ENCODE measurements at regions not wholly inside any gene's neighbourhood (a gene's known extent, or its start where the extent isn't known, plus 50 kb on each side); places are given as distances from the start of the nearest gene placed in this dataset.

- Histone ChIP-seq H3K4me2 (ENCODE audit: low read depth, low read length) (no peak overlapping the region), H4K20me1 (ENCODE audit: insufficient read depth, low read length) (no peaks in the 10 kb centered on the region), H3K27me3 (replicated peaks; ENCODE audit: insufficient read depth, low read length) (no peaks in the 10 kb centered on the region), H3K4me3 (ENCODE audit: low read length) (no peak overlapping the region), H3K9ac (ENCODE audit: low read length) (no peak overlapping the region), H3K79me2 (ENCODE audit: low read length) (no peaks in the 10 kb centered on the region), H3F3A (ENCODE audit: insufficient read depth, low read length) (no peaks in the 10 kb centered on the region), H3K27ac (ENCODE audit: low read length) (no peak overlapping the region), H3K9me2 (replicated peaks; ENCODE audit: insufficient read depth, low read length) (no peaks in the 10 kb centered on the region), H3K36me3 (replicated peaks; ENCODE audit: insufficient read depth, low read length) (no peaks in the 10 kb centered on the region), H3K4me1 (ENCODE audit: low read length) (no peaks in the 10 kb centered on the region), H3K9me3 (replicated peaks; ENCODE audit: insufficient read depth, low read length) (no peaks in the 10 kb centered on the region), H2AFZ (ENCODE audit: low read length) (no peak overlapping the region)
- TF ChIP-seq CTCF (IDR thresholded peaks at IDR 0.05; ENCODE audit: low read length) (no peak), EZH2phosphoT487 (IDR thresholded peaks at IDR 0.05; ENCODE audit: low read length) (no peak), EZH2 (optimal IDR thresholded peaks at IDR 0.05; ENCODE audit: low read depth, low read length) (no peak)
- no peak for DNase-seq
Measured at GRCh38 chr17:62186841-62187240, 121.8 kb upstream of the MED13 start.

- H3K27ac ChIP-seq (ENCODE audit: low read length) = no peak overlapping the region
- H3F3A ChIP-seq (ENCODE audit: insufficient read depth, low read length) = no peaks in the 10 kb centered on the region
- TF ChIP-seq CTCF (IDR thresholded peaks at IDR 0.05; ENCODE audit: low read length) = no peak
- H3K36me3 ChIP-seq (replicated peaks; ENCODE audit: insufficient read depth, low read length) = no peaks in the 10 kb centered on the region
- no peak for DNase-seq
- H4K20me1 ChIP-seq (ENCODE audit: insufficient read depth, low read length) = no peaks in the 10 kb centered on the region
- H3K4me2 ChIP-seq (ENCODE audit: low read depth, low read length) = no peak overlapping the region
- no peaks in the 10 kb centered on the region for H3K27me3 ChIP-seq (replicated peaks; ENCODE audit: insufficient read depth, low read length)
- no peak overlapping the region for H3K4me3 ChIP-seq (ENCODE audit: low read length)
- no peak overlapping the region for H3K9ac ChIP-seq (ENCODE audit: low read length)
- H3K9me2 ChIP-seq (replicated peaks; ENCODE audit: insufficient read depth, low read length) = no peaks in the 10 kb centered on the region
- no peaks in the 10 kb centered on the region for H3K4me1 ChIP-seq (ENCODE audit: low read length)
- H3K9me3 ChIP-seq (replicated peaks; ENCODE audit: insufficient read depth, low read length) = no peaks in the 10 kb centered on the region
- no peaks in the 10 kb centered on the region for H3K79me2 ChIP-seq (ENCODE audit: low read length)
- H2AFZ ChIP-seq (ENCODE audit: low read length) = no peak overlapping the region
Measured at GRCh38 chr17:62180772-62181171, 115.7 kb upstream of the MED13 start.

DNA sequence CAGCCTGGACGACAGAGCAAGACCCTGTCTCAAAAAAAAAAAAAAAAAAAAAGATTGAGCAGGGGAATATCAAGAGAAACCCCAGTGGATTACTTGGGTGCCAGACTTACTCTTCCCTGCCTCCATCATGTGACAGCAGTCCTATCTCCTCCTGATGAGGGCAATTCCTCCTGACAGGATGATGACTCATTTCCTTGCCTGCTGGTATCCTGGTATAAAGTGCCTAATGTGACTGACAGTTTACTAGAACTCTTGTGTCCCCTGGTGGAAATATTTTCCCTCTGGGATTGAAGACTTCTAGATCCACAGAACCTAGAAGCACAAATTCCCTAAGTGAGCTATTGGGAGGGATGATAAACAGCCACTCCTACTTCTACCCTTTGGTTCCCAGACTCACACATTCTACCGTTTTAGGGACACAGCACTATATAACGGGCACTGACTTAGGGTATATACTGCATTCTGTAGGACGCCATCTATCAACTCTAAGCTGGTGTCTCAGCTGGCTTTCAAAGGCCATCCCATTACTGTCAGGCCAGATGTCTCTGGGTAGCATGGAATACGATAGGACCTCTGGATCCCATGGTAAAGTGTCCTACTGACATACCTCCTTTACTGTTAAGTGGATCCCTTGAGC lies 114.6 kb upstream of the MED13 start:
- Histone ChIP-seq H3K27me3 (replicated peaks; ENCODE audit: insufficient read depth, low read length) (no peaks in the 10 kb centered on the region), H3K9me2 (replicated peaks; ENCODE audit: insufficient read depth, low read length) (no peaks in the 10 kb centered on the region), H2AFZ (ENCODE audit: low read length) (no peak overlapping the region), H3K36me3 (replicated peaks; ENCODE audit: insufficient read depth, low read length) (no peaks in the 10 kb centered on the region), H3K27ac (ENCODE audit: low read length) (no peak overlapping the region), H3K9ac (ENCODE audit: low read length) (no peak overlapping the region), H3K4me3 (ENCODE audit: low read length) (no peak overlapping the region), H3K79me2 (ENCODE audit: low read length) (no peaks in the 10 kb centered on the region), H3K4me1 (ENCODE audit: low read length) (no peaks in the 10 kb centered on the region), H3K4me2 (ENCODE audit: low read depth, low read length) (no peak overlapping the region), H4K20me1 (ENCODE audit: insufficient read depth, low read length) (no peaks in the 10 kb centered on the region), H3F3A (ENCODE audit: insufficient read depth, low read length) (no peaks in the 10 kb centered on the region), H3K9me3 (replicated peaks; ENCODE audit: insufficient read depth, low read length) (no peaks in the 10 kb centered on the region)
- no peak for DNase-seq
- TF ChIP-seq EZH2 (optimal IDR thresholded peaks at IDR 0.05; ENCODE audit: low read depth, low read length) (no peak), EZH2phosphoT487 (IDR thresholded peaks at IDR 0.05; ENCODE audit: low read length) (no peak), CTCF (IDR thresholded peaks at IDR 0.05; ENCODE audit: low read length) (no peak)
